GM12872 (cell line): ENCODE measurements at regions not wholly inside any gene's neighbourhood (a gene's known extent, or its start where the extent isn't known, plus 50 kb on each side); places are given as distances from the start of the nearest gene placed in this dataset.

Experiments
- CTCF ChIP-seq: IDR thresholded peaks from 3 replicates; pipeline ENCODE4 v1.5.1; 2011; ENCODE audit warnings: low read depth, mild to moderate bottlenecking, low read length, moderate library complexity; ENCODE audit not compliant: insufficient read depth

GRCh38 chr18:78837754-78838153 lies 141.9 kb upstream of the SALL3 start:
- TF ChIP-seq CTCF = no peak

DNA sequence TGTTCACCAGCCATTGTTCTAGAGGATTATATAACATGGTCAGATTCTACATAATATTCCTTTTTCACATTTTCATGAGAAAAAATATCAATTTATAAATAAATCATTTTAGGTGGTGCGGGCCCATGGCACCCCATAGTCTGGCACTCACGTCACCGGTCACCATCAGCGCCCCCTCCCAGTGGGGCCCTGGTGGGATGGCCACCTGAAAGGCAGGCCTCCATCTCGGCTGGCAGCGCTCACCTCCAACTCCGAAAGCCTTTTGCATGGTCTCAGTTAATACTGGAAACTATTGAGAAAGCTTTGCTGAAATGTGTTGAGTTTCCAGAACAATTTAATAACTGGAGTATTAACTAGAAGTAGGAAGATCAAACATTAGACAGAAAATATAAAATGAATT lies 141.4 kb upstream of the SALL3 start:
- TF ChIP-seq CTCF = no peak

GRCh38 chr18:78849046-78849445 lies 130.6 kb upstream of the SALL3 start:
- TF ChIP-seq CTCF = no peak

DNA sequence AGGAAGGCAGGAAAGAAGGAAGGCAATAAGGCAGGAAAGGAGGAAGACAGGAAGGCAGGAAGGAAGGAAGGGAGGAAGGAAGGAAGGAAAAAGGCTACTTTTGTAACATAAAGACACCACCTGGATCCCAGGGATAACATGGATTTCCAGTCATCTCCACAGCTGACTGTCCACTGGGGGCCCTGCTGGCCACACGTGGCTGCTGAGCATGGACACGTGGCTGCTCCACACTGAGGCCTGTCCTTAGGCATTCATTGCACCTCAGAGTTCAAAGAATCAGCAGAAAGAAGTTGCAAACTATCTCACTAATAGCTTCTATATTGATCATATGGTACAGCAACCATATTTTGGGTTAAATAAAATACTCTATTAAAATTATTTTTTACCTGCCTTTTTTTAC lies 130.2 kb upstream of the SALL3 start:
- no peak for TF ChIP-seq CTCF

DNA sequence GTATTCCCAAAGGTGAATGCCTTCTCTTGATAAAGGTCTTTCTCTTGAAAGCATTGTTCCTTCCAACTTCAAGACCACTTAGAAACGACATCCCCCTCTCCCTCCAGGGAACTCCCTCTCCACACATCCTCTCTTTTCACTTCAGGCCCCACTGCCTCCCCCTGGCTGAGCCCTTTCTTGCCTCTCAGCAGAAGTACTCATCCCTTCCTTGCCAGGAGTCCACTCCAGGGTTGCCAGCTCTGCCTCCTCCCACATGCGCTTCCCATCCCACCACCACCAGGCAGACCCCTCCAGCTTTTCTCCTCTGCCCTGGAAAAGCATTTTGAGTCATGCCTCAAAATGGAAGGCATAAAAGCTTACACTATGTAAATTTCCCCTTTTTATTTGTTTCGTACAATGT lies 126.3 kb upstream of the SALL3 start:
- no peak for TF ChIP-seq CTCF

DNA sequence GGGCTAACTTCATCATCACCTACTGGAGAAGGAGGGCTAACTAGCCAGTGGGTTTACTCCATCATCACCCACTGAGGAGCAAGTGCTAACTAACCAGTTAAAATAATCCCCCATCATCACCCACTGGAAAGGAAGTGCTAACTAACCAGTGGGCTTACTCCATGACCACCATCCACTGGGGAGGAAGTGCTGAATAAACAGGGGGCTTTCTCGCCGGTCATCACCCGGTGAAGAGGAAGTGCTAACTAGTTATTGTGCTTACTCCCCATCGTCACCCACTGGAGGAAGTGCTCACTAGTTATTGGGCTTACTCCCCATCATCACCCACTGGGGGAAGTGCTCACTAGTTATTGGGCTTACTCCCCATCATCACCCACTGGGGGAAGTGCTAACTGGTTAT lies 124.4 kb upstream of the SALL3 start:
- no peak for TF ChIP-seq CTCF

- TF ChIP-seq CTCF = no peak
These were observed 122.9 kb upstream of the SALL3 start for GRCh38 chr18:78856569-78857313.
